HG02623 (cell line): ENCODE measurements at regions not wholly inside any gene's neighbourhood (a gene's known extent, or its start where the extent isn't known, plus 50 kb on each side); places are given as distances from the start of the nearest gene placed in this dataset.

Source experiments
- ATAC-seq: cut with Tn5 transposase; IDR thresholded peaks from one replicate; pipeline ENCODE4 v1.9.1; 2021; ENCODE audit warnings: moderate library complexity; ENCODE audit not compliant: unreplicated experiment

DNA sequence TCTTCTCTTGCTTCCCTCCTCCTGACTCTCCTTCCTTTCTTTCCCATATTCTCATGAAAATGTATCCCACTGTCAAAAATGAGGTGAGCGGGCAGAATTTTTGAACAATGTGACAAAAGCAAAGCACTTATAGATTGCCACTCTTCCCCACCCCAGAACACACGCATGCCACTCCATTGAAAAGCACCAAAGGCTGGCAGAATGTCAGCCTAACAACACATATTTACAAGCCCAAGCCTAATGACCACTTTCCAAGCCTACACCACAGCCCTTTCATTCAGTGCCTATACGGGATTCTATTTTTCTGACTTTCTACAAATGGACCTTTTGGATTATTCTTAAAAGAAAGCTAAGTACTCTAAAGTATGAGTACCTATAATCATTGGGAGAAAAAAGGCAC is 62.9 kb upstream of the METAP2 start:
- no peak for ATAC-seq

DNA sequence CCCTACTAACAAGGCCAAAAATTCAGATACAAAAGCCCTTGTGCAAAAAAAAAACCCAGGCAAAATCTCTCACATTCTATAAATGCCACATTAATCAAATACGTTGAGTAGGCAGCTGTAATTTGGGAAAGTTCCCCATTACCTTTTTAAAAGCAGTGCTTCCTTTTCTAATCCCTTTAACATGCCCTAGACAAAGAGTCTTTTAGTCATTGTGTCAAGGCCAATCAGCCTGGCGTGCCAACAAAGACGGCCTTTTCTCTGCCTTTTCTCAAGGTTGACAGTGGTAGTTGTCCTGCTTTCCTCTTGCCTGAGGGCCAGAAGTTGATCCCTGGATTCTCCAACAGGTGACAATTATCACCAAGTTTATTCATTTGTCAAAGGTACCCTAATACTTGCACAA is 62.5 kb upstream of the METAP2 start:
- no peak for ATAC-seq

DNA sequence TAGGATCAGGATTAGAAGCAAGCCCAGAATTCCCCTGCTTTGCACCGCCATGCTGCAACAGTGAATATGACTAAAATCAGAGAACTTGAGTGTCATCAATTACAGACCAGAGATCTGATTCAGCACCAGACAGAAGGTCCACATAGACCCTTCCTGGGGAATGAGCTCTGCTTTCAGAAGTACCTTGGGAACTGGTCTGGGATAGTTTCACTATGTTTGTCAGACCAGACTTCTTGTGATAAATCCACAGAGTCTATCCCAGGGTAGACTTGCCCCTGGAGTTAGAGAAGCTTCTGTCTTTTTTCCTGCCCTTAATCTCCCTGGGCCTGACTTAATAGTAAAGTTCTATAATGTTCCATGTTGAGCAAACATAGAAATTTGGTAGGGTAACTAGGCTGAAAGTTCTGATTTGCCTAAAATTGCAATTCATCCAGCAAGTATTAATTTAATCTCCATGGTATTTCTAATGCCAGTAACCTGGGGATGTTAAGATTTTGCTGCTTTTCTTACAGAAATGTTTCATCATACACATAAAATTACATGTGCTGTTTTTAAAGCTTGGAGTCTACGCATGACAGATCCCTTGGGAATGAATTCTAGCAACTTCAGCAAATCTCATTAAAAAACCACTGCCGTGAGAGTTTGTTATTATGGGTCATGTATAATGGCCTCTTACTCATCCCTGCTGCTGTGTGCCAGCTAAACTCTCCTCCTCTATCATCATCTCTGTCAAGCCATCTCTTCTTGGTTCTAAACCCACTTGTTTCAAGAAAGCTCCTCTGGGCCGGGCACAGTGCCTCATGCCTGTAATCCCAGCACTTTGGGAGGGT is 61.3 kb upstream of the METAP2 start:
- no peak for ATAC-seq

DNA sequence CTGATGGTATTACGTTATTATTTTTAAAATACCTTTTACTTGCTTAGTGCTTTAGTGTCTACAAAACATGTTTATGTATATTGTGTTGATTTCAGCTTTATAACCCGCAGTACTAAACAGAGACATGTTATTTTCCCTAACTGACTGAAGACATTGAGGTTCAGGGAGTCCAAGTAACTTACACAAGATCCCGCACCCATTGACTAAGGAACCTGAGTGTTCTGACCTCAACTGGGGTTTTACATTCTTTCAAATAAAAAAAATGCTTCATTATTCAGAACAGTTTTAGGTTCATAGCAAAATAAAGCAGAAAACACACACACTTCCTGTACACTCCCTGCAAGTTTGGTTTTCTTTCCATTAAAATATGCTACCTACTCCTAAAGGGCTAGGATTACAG is 60.4 kb upstream of the METAP2 start:
- no peak for ATAC-seq

DNA sequence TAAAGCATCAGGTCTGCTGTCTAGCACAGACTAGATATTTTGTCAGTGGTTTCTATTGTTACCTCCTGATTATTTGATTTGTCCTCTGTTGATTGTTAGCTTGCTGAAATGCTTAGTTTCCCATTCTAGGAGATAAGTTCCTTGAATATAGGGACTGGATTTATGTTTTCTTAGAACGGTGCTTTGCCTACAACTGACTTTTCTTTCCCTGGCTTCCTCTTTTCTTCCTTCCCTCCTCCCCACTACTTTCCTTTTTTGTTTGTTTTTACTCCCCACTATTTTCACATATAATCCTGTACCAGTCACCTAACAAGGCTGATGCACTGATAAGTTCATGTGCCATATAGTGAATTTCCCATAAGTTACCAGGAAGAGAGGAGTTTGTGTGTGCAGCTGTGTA is 58.5 kb upstream of the METAP2 start:
- ATAC-seq: no peak

DNA sequence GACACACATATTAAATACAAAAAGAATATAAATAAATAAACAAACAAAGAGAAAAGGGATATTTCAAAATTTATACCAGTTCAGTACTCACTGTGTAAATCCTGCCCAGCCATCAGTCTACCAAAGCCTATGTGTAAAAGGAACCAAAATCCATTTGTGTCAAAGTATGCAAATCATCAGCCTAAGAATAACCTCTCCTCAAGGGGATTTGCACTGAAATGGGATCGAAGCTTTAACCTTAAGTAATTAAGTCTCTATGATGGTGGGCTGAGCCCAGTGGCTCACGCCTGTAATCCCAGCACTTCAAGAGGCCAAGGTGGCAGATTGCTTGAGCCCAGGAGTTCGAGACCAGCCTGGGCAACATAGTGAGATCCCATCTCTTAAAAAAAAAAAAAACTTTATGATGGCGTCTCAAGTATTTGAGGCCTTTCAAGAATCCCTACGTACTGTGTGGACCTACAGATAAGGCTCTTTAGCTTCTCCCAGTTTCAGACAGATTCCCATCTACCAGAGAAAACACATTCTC is 57.8 kb upstream of the METAP2 start:
- no peak for ATAC-seq

DNA sequence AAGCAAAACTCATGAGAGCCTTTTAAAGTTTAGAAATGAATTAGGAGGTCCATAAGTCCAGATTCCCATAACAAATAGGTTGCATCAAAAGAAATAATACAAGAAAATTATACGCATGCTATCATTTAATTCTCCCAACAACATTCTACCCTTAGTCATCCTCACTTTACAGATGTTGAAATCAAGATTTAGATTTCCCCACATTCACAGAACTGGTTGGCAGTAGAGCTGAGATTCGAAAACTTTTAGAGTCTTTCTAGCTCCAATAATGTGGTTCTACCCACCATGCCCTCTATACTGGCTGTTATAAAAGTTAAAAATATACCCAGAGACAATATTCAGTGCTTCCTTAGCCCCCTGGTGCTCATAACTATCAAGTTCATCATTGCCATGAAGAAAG is 56.6 kb upstream of the METAP2 start:
- no peak for ATAC-seq

DNA sequence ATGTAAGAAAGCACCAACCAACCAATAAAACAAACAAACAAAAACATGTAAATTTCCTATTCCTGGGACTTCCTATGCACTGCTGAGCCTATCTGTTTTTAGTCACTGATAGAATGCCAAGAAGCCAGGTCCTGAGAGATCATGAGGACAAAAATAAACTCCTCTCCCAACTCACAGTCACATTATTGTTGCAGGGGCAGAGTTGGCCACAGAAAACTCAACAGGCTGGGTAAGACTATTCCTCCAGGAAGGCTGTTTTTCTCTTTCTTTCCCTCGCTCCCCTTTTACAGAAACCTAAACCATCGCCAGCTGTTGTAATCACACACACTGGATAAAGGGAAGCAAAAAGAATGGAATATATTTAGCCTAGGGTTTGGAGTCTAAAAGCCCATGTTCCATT is 55.8 kb upstream of the METAP2 start:
- ATAC-seq: no peak
